Activated T-helper 17 cell treated with anti-CD3 and anti-CD28 coated beads, Interleukin-2, amount 50 U/mL, for 72 hours (primary cell): ENCODE measurements at regions not wholly inside any gene's neighbourhood (a gene's known extent, or its start where the extent isn't known, plus 50 kb on each side); places are given as distances from the start of the nearest gene placed in this dataset.
A peak's percentile ranks its signal among the peaks of the same experiment; 100 is the strongest.

Experiments used
- ATAC-seq: fragments of 150-1000 bp; cut with Tn5 transposase; replicated peaks from 2 replicates; pipeline ENCODE4 v1.10.0; 2021; ENCODE audit warnings: mild to moderate bottlenecking, moderate library complexity
- H3K27ac Mint-ChIP-seq: one replicate; pipeline ENCODE4 v1.8.0; 2022; ENCODE audit warnings: mixed read lengths
- H3K27me3 Mint-ChIP-seq: one replicate; pipeline ENCODE4 v1.8.0; 2022; ENCODE audit warnings: mixed read lengths
- H3K36me3 Mint-ChIP-seq: one replicate; pipeline ENCODE4 v1.8.0; 2022; ENCODE audit warnings: low read depth, mild to moderate bottlenecking, mixed read lengths
- H3K4me1 Mint-ChIP-seq: one replicate; pipeline ENCODE4 v1.8.0; 2022; ENCODE audit warnings: mixed read lengths
- H3K4me3 Mint-ChIP-seq: one replicate; pipeline ENCODE4 v1.8.0; 2022; ENCODE audit warnings: mild to moderate bottlenecking, mixed read lengths
- H3K9me3 Mint-ChIP-seq: one replicate; pipeline ENCODE4 v1.8.0; 2022; ENCODE audit warnings: mixed read lengths

GRCh38 chr17:77505181-77505639, 364.4 kb downstream of the SEC14L1 start:
- Mint-ChIP-seq H3K27me3 (no peaks in the 10 kb centered on the region), H3K9me3 (no peaks in the 10 kb centered on the region), H3K4me3 (no peak overlapping the region), H3K27ac (no peak overlapping the region), H3K36me3 (peaks cover 21% of the 10 kb centered on the region), H3K4me1 (peaks cover 5% of the 10 kb centered on the region)
- no peak for ATAC-seq

DNA sequence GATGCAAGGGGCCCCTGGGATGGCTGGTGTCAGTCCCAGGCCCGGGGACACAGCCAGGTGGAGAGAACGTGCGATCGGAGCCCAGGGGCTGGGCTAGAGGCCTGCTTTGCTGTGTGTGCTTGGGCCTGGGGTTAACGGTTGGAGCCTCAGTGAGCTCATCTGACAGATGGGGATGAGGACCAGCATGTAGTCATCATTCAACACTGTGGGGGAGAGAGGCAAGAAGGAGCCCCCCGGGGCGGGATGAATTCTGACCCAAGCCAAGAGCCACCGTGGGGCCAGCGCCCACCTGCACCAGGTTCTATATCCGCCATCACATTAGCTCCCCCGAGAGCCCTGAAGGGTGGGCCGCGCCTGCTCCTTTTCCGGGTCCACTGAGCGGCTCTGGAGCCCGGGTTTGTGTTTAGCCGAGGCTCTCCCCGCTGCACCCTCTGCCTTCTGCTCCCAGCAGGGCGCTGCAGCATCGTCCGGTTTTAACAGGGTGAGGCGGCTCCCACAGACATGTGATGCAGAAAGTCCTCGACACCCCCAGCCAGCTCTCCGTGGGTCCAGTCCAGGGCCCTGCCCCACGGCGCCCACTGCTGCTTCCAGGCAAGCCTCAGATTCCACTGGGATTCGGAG, 365.7 kb downstream of the SEC14L1 start:
- no peak overlapping the region for H3K27ac Mint-ChIP-seq
- peaks cover 8% of the 10 kb centered on the region for H3K36me3 Mint-ChIP-seq
- H3K9me3 Mint-ChIP-seq, result no peaks in the 10 kb centered on the region

DNA sequence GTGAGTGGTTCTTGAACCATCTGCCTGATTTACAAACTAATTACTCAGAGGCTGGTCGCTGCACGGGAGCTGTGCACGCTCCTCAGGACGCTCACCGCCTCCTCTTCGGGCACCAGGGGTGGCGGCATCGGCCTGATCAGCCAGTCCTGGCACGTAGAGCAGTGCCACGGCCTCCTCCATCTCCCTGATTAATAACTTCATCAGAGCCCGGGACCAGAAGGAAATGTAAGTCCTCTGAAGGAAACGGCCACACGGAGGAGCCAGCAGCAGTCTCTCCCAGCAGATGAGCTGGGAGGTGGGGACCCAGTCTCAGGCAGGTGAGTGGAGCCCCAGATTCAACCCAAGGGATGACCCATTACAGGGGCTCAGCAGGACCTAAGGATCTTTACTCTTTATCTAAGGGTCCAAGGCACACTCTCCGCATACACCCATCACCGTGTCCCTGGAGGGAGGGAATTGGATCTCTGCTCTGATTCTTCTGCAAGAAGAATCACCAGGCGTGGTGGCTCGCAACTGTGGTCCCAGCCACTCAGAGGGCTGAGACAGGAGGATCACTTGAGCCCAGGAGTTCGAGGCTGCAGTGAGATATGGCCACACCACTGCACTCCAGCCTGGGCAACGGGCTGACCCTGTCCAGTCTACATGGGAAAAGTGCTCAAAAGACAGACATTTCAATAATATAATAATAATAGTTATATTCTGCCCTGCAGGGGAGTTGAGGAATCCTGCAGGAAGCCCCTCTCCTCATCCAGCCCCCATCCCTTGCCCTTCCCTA, 366.5 kb downstream of the SEC14L1 start:
- Mint-ChIP-seq H3K36me3 (no peaks in the 10 kb centered on the region), H3K27me3 (no peaks in the 10 kb centered on the region), H3K4me1 (no peaks in the 10 kb centered on the region), H3K4me3 (no peak overlapping the region), H3K9me3 (peaks cover 4% of the 10 kb centered on the region), H3K27ac (no peak overlapping the region)
- ATAC-seq, result no peak

More for the DNA sequence above, 365.7 kb downstream of the SEC14L1 start:
- Mint-ChIP-seq H3K4me3 (no peak overlapping the region), H3K27me3 (no peaks in the 10 kb centered on the region), H3K4me1 (peaks cover 5% of the 10 kb centered on the region)
- ATAC-seq, result no peak

GRCh38 chr17:77508047-77508715, 367.4 kb downstream of the SEC14L1 start:
- Mint-ChIP-seq H3K27ac (no peak overlapping the region), H3K4me3 (no peak overlapping the region), H3K27me3 (no peaks in the 10 kb centered on the region), H3K9me3 (peaks cover 4% of the 10 kb centered on the region), H3K4me1 (no peaks in the 10 kb centered on the region), H3K36me3 (no peaks in the 10 kb centered on the region)
- no peak for ATAC-seq

DNA sequence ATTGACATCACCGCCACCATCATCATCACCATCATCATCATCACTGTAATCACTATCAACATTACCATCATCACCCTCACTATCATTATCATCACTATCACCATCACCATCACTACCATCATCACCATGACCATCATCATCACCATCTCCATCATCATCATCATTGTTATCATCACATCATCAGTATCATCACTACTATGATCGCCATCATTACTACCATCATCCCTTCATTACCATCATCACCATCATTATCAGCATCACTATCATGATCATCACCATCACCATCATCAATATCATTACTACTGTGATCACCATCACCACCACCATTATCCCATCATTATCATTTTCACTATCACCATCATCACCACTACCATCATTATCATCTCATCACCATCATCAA, 368.3 kb downstream of the SEC14L1 start:
- H3K27me3 Mint-ChIP-seq, result no peaks in the 10 kb centered on the region

GRCh38 chr17:77509599-77509998, 368.8 kb downstream of the SEC14L1 start:
- Mint-ChIP-seq H3K27me3 (no peaks in the 10 kb centered on the region), H3K36me3 (no peaks in the 10 kb centered on the region), H3K27ac (no peak overlapping the region), H3K4me3 (no peak overlapping the region), H3K9me3 (peaks cover 4% of the 10 kb centered on the region), H3K4me1 (no peaks in the 10 kb centered on the region)
- ATAC-seq, result no peak

More for the DNA sequence above, 368.3 kb downstream of the SEC14L1 start:
- Mint-ChIP-seq H3K4me1 (no peaks in the 10 kb centered on the region), H3K36me3 (no peaks in the 10 kb centered on the region), H3K4me3 (no peak overlapping the region), H3K9me3 (peaks cover 4% of the 10 kb centered on the region), H3K27ac (no peak overlapping the region)
- ATAC-seq, result no peak

- H3K27me3 Mint-ChIP-seq, result no peaks in the 10 kb centered on the region
- no peak for ATAC-seq
- H3K36me3 Mint-ChIP-seq, result no peaks in the 10 kb centered on the region
- H3K9me3 Mint-ChIP-seq, result peaks cover 4% of the 10 kb centered on the region
- no peak overlapping the region for H3K4me3 Mint-ChIP-seq
- H3K4me1 Mint-ChIP-seq, result no peaks in the 10 kb centered on the region
- H3K27ac Mint-ChIP-seq, result no peak overlapping the region
Measured at GRCh38 chr17:77510133-77510796, 369.5 kb downstream of the SEC14L1 start.

- Mint-ChIP-seq H3K27ac (no peak overlapping the region), H3K4me1 (no peaks in the 10 kb centered on the region), H3K4me3 (no peak overlapping the region), H3K27me3 (no peaks in the 10 kb centered on the region), H3K36me3 (no peaks in the 10 kb centered on the region), H3K9me3 (peaks cover 4% of the 10 kb centered on the region)
- no peak for ATAC-seq
Measured at GRCh38 chr17:77511514-77512061, 370.8 kb downstream of the SEC14L1 start.

DNA sequence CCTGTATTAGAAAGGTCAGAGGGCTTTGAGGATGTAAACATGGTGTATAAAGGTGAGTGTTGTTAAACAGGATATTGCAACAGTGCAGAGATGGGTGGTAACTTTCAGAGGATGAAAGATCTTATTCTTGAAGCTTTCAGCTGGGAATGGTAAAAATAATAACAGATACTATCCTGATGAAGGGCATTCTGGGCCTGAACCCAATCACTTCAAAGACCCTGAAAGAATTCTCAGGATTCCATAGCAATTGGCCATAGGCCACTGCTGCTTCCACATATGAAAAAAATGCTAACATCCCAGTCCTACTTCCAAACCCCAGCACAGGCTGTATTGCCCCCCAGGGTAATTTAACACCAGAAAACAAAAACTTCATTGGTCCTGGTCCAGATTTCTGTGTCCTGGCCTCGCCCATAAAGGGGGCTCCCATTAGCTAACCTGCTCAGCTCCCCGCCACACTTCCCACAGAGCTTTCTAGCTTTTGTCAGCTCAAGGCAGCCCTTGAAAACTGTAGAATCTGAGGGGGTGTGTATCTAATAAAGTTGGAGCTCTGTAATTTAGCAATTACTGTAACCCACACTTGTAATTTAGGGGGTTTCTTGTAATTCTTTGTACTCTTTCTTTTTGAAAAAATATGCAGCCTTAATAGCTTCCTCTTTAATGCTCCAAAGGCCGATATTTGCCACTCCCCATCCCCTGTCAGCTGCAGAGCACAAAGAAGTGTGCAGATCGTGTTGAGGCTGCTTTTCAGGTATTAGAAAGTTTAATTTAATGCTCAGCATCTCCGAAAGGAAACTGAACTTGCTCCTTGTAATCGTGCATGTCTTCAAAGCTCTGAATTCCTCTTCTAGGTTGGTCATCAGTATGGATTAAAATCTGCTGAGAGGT, 371.5 kb downstream of the SEC14L1 start:
- no peak overlapping the region for H3K4me3 Mint-ChIP-seq
- no peak for ATAC-seq
- no peaks in the 10 kb centered on the region for H3K36me3 Mint-ChIP-seq
- peaks cover 4% of the 10 kb centered on the region for H3K9me3 Mint-ChIP-seq
- no peak overlapping the region for H3K27ac Mint-ChIP-seq
- no peaks in the 10 kb centered on the region for H3K27me3 Mint-ChIP-seq
- no peaks in the 10 kb centered on the region for H3K4me1 Mint-ChIP-seq

DNA sequence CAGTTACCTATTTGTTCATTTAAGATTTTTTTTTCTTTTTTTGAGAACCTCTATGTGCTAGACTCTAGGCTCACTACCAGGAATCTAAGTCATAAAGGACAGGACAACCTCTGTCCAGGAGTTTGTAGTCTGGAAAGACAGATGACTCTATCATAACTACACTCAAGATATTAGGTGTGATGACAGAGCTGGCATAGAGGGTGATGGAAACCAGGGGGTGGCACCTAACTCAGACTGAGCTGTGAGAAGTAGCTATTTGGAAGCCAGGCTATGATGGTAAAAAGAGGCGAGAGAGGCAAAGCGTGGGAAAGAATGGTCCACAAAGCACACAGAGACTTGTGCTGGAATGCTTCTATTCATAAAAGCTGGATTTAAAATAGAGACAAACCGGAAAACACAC, 372.3 kb downstream of the SEC14L1 start:
- Mint-ChIP-seq H3K27ac (no peak overlapping the region), H3K9me3 (peaks cover 4% of the 10 kb centered on the region), H3K36me3 (no peaks in the 10 kb centered on the region), H3K4me3 (no peak overlapping the region), H3K4me1 (no peaks in the 10 kb centered on the region), H3K27me3 (no peaks in the 10 kb centered on the region)
- no peak for ATAC-seq

DNA sequence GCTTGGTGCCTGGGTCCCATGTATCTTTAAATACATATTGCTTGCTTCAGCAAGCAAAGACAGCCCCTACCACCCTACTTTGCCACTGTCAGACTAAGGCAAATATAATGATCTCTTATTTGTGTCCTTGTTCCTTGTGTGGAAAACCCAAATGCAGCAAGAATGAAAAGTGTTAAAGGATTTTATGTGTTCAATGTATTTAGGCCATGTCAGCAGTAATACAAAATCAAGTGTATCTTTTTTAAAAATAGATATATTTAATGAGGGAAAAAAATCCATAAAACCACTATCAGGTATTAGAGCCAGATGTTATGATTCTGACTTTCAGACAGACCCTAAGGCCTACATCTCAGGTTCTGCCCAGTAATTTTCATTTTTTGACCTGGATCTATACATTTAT, 374.5 kb downstream of the SEC14L1 start:
- Mint-ChIP-seq H3K36me3 (no peaks in the 10 kb centered on the region), H3K27me3 (no peaks in the 10 kb centered on the region), H3K4me1 (no peaks in the 10 kb centered on the region), H3K4me3 (no peak overlapping the region), H3K27ac (no peak overlapping the region), H3K9me3 (peaks cover 4% of the 10 kb centered on the region)
- ATAC-seq, result no peak

GRCh38 chr17:77516902-77517301, 376.1 kb downstream of the SEC14L1 start:
- Mint-ChIP-seq H3K4me3 (no peak overlapping the region), H3K27me3 (no peaks in the 10 kb centered on the region), H3K27ac (no peak overlapping the region), H3K4me1 (no peaks in the 10 kb centered on the region), H3K36me3 (no peaks in the 10 kb centered on the region), H3K9me3 (peaks cover under 1% of the 10 kb centered on the region)
- ATAC-seq, result peak; percentile 96

GRCh38 chr17:77521076-77521475, 380.3 kb downstream of the SEC14L1 start:
- ATAC-seq, result no peak
- Mint-ChIP-seq H3K4me3 (no peak overlapping the region), H3K36me3 (no peaks in the 10 kb centered on the region), H3K27ac (no peak overlapping the region), H3K27me3 (no peaks in the 10 kb centered on the region), H3K4me1 (no peaks in the 10 kb centered on the region), H3K9me3 (no peaks in the 10 kb centered on the region)
